Mammary epithelial cell (primary cell): ENCODE measurements at regions not wholly inside any gene's neighbourhood (a gene's known extent, or its start where the extent isn't known, plus 50 kb on each side); places are given as distances from the start of the nearest gene placed in this dataset.

ENCODE experiments used
- CTCF ChIP-seq, 2 donors: IDR thresholded peaks in 1 of 2; conservative IDR thresholded peaks in 1 of 2; 2 replicates each; pipeline ENCODE4 v1.5.1; 2011 to 2012; ENCODE audit warnings: inconsistent platforms in 2 of 2, low read length in 2 of 2, mild to moderate bottlenecking in 2 of 2, control low read depth in 1 of 2, low read depth in 1 of 2; ENCODE audit not compliant: insufficient read depth in 1 of 2; ENCODE audit errors: extremely low read depth in 1 of 2
- EZH2 ChIP-seq: IDR thresholded peaks from 2 replicates; pipeline ENCODE4 v1.6.1; 2012; ENCODE audit warnings: low read length, inconsistent platforms, borderline replicate concordance

DNA sequence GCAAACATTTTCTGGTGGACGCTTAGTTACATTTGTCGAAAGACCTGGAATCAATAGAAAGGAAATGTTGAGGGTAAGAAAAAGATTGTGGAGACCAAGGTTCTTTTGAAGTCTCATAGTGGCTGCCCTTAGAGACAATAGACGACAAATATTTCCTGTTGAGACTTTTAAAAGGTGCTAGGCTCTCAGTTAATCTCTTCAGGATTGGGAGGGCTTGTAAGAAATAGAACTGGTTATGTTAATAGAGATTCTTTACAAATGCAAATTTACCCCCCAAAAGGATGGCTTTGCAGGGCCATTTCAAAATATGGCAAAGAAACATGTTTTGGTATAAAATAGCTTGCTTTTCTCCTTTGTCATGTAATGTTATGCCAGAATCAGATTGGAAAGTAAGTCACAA is 428.2 kb upstream of the CTNND2 start:
- TF ChIP-seq CTCF (conservative IDR thresholded peaks at IDR 0.05 in 1 of 2, IDR thresholded peaks at IDR 0.05 in 1 of 2; ENCODE audit: extremely low read depth in 1 of 2, insufficient read depth in 1 of 2, low read depth in 1 of 2, low read length in 2 of 2) (no peak), EZH2 (no peak)
